GM12878 (cell line): ENCODE measurements at regions not wholly inside any gene's neighbourhood (a gene's known extent, or its start where the extent isn't known, plus 50 kb on each side); places are given as distances from the start of the nearest gene placed in this dataset.

Experiments used
- ATAC-seq: fragments of 200-7000 bp; cut with Tn5 transposase; 3 replicates; pipeline ENCODE4 v1.9.1; 2020; ENCODE audit warnings: mild to moderate bottlenecking, moderate library complexity
- BruUV-seq: library from RNA; stranded (reverse); fragments of 400-500 nt; replicated peaks from 2 replicates; lab custom pipeline; 2021; lab: Mats Ljungman, UMichigan
- CTCF ChIA-PET: fragments of 300-600 bp; sonication (Branson Sonifier 250); formaldehyde crosslinking; extraction: SDS; loops from one replicate; lab custom pipeline; 2021; ENCODE audit warnings: inconsistent platforms; lab: Yijun Ruan, JAX
- POLR2A ChIA-PET: fragments of 350-600 bp; formaldehyde crosslinking; extraction: SDS; loops from one replicate; lab custom pipeline; 2021; ENCODE audit warnings: inconsistent platforms; lab: Charles Lee
- RAD21 ChIA-PET: fragments of 300-600 bp; sonication (Branson Sonifier 250); formaldehyde crosslinking; loops from one replicate; lab custom pipeline; 2023; ENCODE audit warnings: antibody characterized with exemption; ENCODE audit not compliant: unreplicated experiment; lab: Charles Lee
- SMC1A ChIA-PET: fragments of 300-600 bp; sonication (Branson Sonifier 250); formaldehyde crosslinking; loops from one replicate; lab custom pipeline; 2023; ENCODE audit not compliant: unreplicated experiment, uncharacterized antibody; lab: Charles Lee
- DNase-seq: peaks from one replicate; pipeline ENCODE4 v3.0.0-alpha.2; 2011; ENCODE audit warnings: low read depth, low spot score
- FAIRE-seq: peaks from 3 replicates; lab custom pipeline; 2011; peaks lifted over from hg19 to GRCh38; lab: Jason Lieb, UNC
- H2AFZ ChIP-seq: 2 replicates; pipeline ENCODE4 v1.6.0; 2011; ENCODE audit warnings: low read depth, low read length, control low read depth; ENCODE audit not compliant: control insufficient read depth
- H3K27ac ChIP-seq: 2 replicates; pipeline ENCODE4 v1.5.1; 2011; ENCODE audit warnings: control low read depth; ENCODE audit not compliant: control insufficient read depth, insufficient read depth
- H3K27me3 ChIP-seq, 2 experiments: replicated peaks in 1 of 2; 2 replicates each; pipeline versions ENCODE4 v1.6.0 to v1.6.1; 2011; ENCODE audit warnings: low read length in 1 of 2; ENCODE audit not compliant: control insufficient read depth in 2 of 2, insufficient read depth in 2 of 2
- H3K36me3 ChIP-seq, 2 experiments: 2 replicates each; pipeline ENCODE4 v1.5.1; 2011; ENCODE audit warnings: low read length in 1 of 2; ENCODE audit not compliant: control insufficient read depth in 2 of 2, insufficient read depth in 2 of 2
- H3K4me1 ChIP-seq: 2 replicates; pipeline ENCODE4 v1.6.1; 2011; ENCODE audit warnings: mild to moderate bottlenecking, low read length, moderate library complexity, mixed read lengths; ENCODE audit not compliant: control insufficient read depth, insufficient read depth
- H3K4me2 ChIP-seq: 2 replicates; pipeline ENCODE4 v1.6.0; 2011; ENCODE audit warnings: control low read depth; ENCODE audit not compliant: control insufficient read depth, insufficient read depth
- H3K4me3 ChIP-seq: fragments of 200-600 bp; sonication (generic); 2 replicates; pipeline ENCODE4 v1.5.1; 2016
- H3K79me2 ChIP-seq: 2 replicates; pipeline ENCODE4 v1.6.0; 2011; ENCODE audit warnings: low read length; ENCODE audit not compliant: control insufficient read depth, insufficient read depth
- H3K9ac ChIP-seq: 2 replicates; pipeline ENCODE4 v1.8.0; 2011; ENCODE audit warnings: low read length, control low read depth, mixed read lengths; ENCODE audit not compliant: control insufficient read depth, insufficient read depth
- H3K9me3 ChIP-seq: replicated peaks from 3 replicates; pipeline ENCODE4 v1.5.1; 2011; ENCODE audit warnings: mild to moderate bottlenecking, low read length; ENCODE audit not compliant: control insufficient read depth, insufficient read depth
- H4K20me1 ChIP-seq: 2 replicates; pipeline ENCODE4 v1.6.0; 2011; ENCODE audit not compliant: control insufficient read depth, insufficient read depth
- ASH2L ChIP-seq: fragments of 300-600, 200-600 bp; sonication (generic); IDR thresholded peaks from 2 replicates; pipeline ENCODE4 v1.6.1; 2017; ENCODE audit warnings: low read depth, mild to moderate bottlenecking, borderline replicate concordance
- CBX3 ChIP-seq: fragments of 200-600 bp; sonication (generic); IDR thresholded peaks from 2 replicates; pipeline ENCODE4 v1.6.1; 2016; ENCODE audit warnings: low read depth, borderline replicate concordance
- EGR1 ChIP-seq, 2 experiments: IDR thresholded peaks; 1 replicate in 1 of 2; 2 replicates in 1 of 2; pipeline ENCODE4 v1.6.1; 2011 to 2012; ENCODE audit warnings: low read depth in 2 of 2, low read length in 2 of 2, borderline replicate concordance in 1 of 2, mild to moderate bottlenecking in 1 of 2, moderate library complexity in 1 of 2
- HCFC1 ChIP-seq: fragments of 150-350 bp; IDR thresholded peaks from 2 replicates; pipeline ENCODE4 v1.6.1; 2014; ENCODE audit warnings: low read length
- KDM1A ChIP-seq: fragments of 200-600 bp; sonication (generic); IDR thresholded peaks from 2 replicates; pipeline ENCODE4 v1.6.1; 2016; ENCODE audit warnings: borderline replicate concordance
- MAX ChIP-seq: IDR thresholded peaks from 2 replicates; pipeline ENCODE4 v1.6.1; 2012; ENCODE audit warnings: low read depth, low read length, improper control_type of control experiment
- NBN ChIP-seq: fragments of 450-650 bp; IDR thresholded peaks from 2 replicates; pipeline ENCODE4 v1.6.1; 2016
- NFYA ChIP-seq: IDR thresholded peaks from 2 replicates; pipeline ENCODE4 v1.6.1; 2011; ENCODE audit warnings: low read depth, mild to moderate bottlenecking, low read length, improper control_type of control experiment, borderline replicate concordance
- NKRF ChIP-seq: fragments of 450-650 bp; conservative IDR thresholded peaks from 2 replicates; pipeline ENCODE4 v1.6.1; 2017; ENCODE audit warnings: mild to moderate bottlenecking, moderate library complexity
- NR2F1 ChIP-seq: fragments of 450-650 bp; conservative IDR thresholded peaks from 2 replicates; pipeline ENCODE4 v1.6.1; 2017; ENCODE audit warnings: mild to moderate bottlenecking
- SREBF2 ChIP-seq: IDR thresholded peaks from 2 replicates; pipeline ENCODE4 v1.6.1; 2012; ENCODE audit warnings: mild to moderate bottlenecking, low read length
- SUZ12 ChIP-seq: fragments of 200-600 bp; sonication (generic); IDR thresholded peaks from one replicate; pipeline ENCODE4 v1.6.1; 2018; ENCODE audit warnings: antibody characterized with exemption, mild to moderate bottlenecking; ENCODE audit not compliant: unreplicated experiment
- TARDBP ChIP-seq: IDR thresholded peaks from 2 replicates; pipeline ENCODE4 v1.6.1; 2016; ENCODE audit warnings: borderline replicate concordance
- USF1 ChIP-seq: IDR thresholded peaks from 2 replicates; pipeline ENCODE4 v1.6.1; 2011; ENCODE audit warnings: borderline replicate concordance, low read depth, mild to moderate bottlenecking, moderate library complexity, mixed read lengths, low read length; ENCODE audit not compliant: insufficient read depth; ENCODE audit errors: extremely low read length
- ZBTB33 ChIP-seq: fragments of 450-650 bp; IDR thresholded peaks from 2 replicates; pipeline ENCODE4 v1.6.1; 2017; ENCODE audit warnings: mild to moderate bottlenecking
- ZBTB4 ChIP-seq: fragments of 450-650 bp; formaldehyde crosslinking; IDR thresholded peaks from 2 replicates; pipeline ENCODE4 v1.4.0; 2022; ENCODE audit warnings: mild to moderate bottlenecking, moderate library complexity
- WGBS: methylation state at CpG from one replicate; pipeline ENCODE4 v1.1.6; 2016; ENCODE audit warnings: low lambda C conversion rate; ENCODE audit not compliant: insufficient replicate concordance, insufficient coverage; ENCODE audit errors: missing lambda C conversion rate; 5-methylcytosine and 5-hydroxymethylcytosine counted together
- in situ Hi-C: fragments of 300-500 bp; cut with MboI; formaldehyde crosslinking; loops from 9 replicates; pipeline ENCODE4 v1.14.3; 2018; ENCODE audit warnings: mixed read lengths
- intact Hi-C: fragments of 100-400 bp; cut with micrococcal nuclease; formaldehyde crosslinking; loops from one replicate; pipeline ENCODE4 v1.14.2; 2022; ENCODE audit not compliant: unreplicated experiment

GRCh38 chr2:147008481-147008880, 836.3 kb upstream of the ACVR2A start:
- no peak overlapping the region for H3K27ac ChIP-seq
- SMC1A ChIA-PET: interaction anchor here (0.7 kb wide), 1 partner anchor 288 kb away, joined by 3 read pairs; no protein-coding TSS in a partner anchor
- intact Hi-C loops (no loop called here), in situ Hi-C loops (no loop called here)
- POLR2A ChIA-PET: no interaction called here
- no peaks in the 10 kb centered on the region for H4K20me1 ChIP-seq
- CTCF ChIA-PET: no interaction called here
- no peaks in the 10 kb centered on the region for H3K9me3 ChIP-seq
- no peaks in the 10 kb centered on the region for H3K79me2 ChIP-seq
- no peak overlapping the region for H3K4me2 ChIP-seq
- no peak overlapping the region for H3K4me3 ChIP-seq
- H3K27me3 ChIP-seq: no peaks in the 10 kb centered on the region; a peak in 1 of 4 replicates
- no peaks in the 10 kb centered on the region for H3K36me3 ChIP-seq
- no peak for ATAC-seq
- FAIRE-seq: no peak
- no peaks in the 10 kb centered on the region for H3K4me1 ChIP-seq
- WGBS: 11% methylated on average over 2 of the region's 2 CpGs
- no TSS peak for BruUV-seq
- DNase-seq: no peak
- H2AFZ ChIP-seq: no peak overlapping the region
- RAD21 ChIA-PET: no interaction called here
- H3K9ac ChIP-seq: no peak overlapping the region
- TF ChIP-seq KDM1A (no peak), TARDBP (no peak), HCFC1 (no peak), EGR1 (IDR thresholded peaks at IDR 0.05; ENCODE audit: borderline replicate concordance in 1 of 2, low read depth in 2 of 2, low read length in 2 of 2) (no peak), NKRF (no peak), SREBF2 (no peak), CBX3 (no peak), ASH2L (no peak), NFYA (no peak), MAX (no peak), SUZ12 (no peak), NR2F1 (no peak), ZBTB4 (no peak), USF1 (no peak), NBN (no peak), ZBTB33 (no peak)
